Large intestine (tissue), 3 donors: ENCODE measurements at regions not wholly inside any gene's neighbourhood (a gene's known extent, or its start where the extent isn't known, plus 50 kb on each side); places are given as distances from the start of the nearest gene placed in this dataset.

ENCODE experiments used
- DNase-seq, 2 donors: peaks; one replicate each; pipeline versions ENCODE4 v3.0.0 to v3.0.0-alpha.2; 2013
- H3K27ac ChIP-seq: one replicate; pipeline ENCODE4 v1.5.1; 2013; ENCODE audit warnings: low read length
- H3K27me3 ChIP-seq: 2 replicates; pipeline ENCODE4 v1.6.1; 2013; ENCODE audit warnings: low read length; ENCODE audit not compliant: control insufficient read depth, insufficient read depth
- H3K36me3 ChIP-seq: 2 replicates; pipeline ENCODE4 v1.6.1; 2013; ENCODE audit warnings: low read length; ENCODE audit not compliant: control insufficient read depth, insufficient read depth
- H3K4me1 ChIP-seq: one replicate; pipeline ENCODE4 v1.6.1; 2013; ENCODE audit warnings: low read length; ENCODE audit not compliant: control insufficient read depth, insufficient read depth
- H3K4me3 ChIP-seq: one replicate; pipeline ENCODE4 v1.5.1; 2013; ENCODE audit warnings: low read length
- H3K9me3 ChIP-seq: one replicate; pipeline ENCODE4 v1.6.1; 2013; ENCODE audit warnings: mild to moderate bottlenecking, low read depth, low read length, moderate library complexity; ENCODE audit not compliant: control insufficient read depth
- WGBS: methylation state at CpG from one replicate; pipeline ENCODE4 v1.1.5; 2013; ENCODE audit warnings: low lambda C conversion rate; ENCODE audit not compliant: insufficient coverage; 5-methylcytosine and 5-hydroxymethylcytosine counted together

DNA sequence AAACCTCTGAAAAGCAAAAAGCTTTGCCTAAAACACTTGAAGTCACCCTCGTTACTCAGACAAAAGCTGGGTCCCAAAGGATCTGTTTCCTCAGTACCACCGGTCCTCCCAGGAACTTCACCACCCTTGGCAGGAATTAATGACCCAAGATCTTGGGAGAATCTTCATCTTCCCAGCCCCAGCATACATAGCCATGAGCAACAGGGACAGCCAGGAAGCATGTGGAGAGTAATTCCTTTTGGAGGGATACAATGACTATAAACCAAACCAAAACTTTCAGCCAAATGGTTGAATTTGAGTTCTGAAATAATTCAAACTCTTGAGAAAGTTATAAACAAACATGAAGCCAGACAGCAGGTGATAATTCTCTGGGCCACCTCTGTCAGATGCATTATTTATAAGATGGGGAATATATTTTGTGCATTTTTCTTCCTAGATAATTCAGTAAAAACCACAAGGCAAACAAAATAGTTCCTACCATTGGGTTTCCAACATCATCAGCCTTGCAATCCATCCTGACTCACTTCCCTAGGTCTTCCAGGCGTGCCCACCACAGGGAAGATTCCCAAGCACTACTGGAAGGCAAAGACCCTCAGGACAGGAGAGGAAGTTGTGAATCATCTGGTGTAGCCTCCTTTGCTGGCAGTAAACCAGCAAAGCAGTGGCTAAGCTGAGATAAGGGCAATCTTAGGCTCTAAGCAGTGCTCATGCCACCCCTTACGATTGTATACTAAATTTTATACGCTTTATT is 71.7 kb upstream of the DRD2 start:
- no peak overlapping the region for H3K4me3 ChIP-seq
- no peak for DNase-seq
- 60% methylated on average over 1 of the region's 5 CpGs for WGBS

DNA sequence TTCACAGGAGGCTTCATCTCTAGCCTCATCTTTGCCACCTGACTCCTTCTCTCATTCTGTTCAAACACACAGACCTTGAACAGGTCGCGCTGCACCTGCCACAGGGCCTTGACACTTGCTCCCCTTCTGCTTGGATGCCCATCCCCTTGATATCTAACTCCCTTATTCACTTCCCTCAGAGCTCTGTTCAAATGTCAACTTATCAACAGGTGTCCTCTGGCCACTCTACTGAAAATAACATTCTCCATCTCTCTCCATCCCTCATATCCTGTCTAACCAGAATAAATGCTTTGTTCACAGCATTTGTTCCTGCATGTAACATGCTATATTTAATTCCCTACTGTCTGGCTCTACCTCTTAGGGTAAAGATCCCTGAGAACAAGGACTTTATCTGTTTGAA is 67.2 kb upstream of the DRD2 start:
- no peak overlapping the region for H3K27ac ChIP-seq
- H3K4me3 ChIP-seq, result no peak overlapping the region
- no peaks in the 10 kb centered on the region for H3K9me3 ChIP-seq
- WGBS, result no CpG with 5 or more reads among the region's 2 CpGs
- peaks cover 2% of the 10 kb centered on the region for H3K4me1 ChIP-seq
- H3K36me3 ChIP-seq, result no peaks in the 10 kb centered on the region
- no peak for DNase-seq
- H3K27me3 ChIP-seq, result no peaks in the 10 kb centered on the region

More for the DNA sequence above, 71.7 kb upstream of the DRD2 start:
- H3K9me3 ChIP-seq, result no peaks in the 10 kb centered on the region
- no peaks in the 10 kb centered on the region for H3K4me1 ChIP-seq
- no peaks in the 10 kb centered on the region for H3K36me3 ChIP-seq
- H3K27ac ChIP-seq, result no peak overlapping the region
- no peaks in the 10 kb centered on the region for H3K27me3 ChIP-seq

DNA sequence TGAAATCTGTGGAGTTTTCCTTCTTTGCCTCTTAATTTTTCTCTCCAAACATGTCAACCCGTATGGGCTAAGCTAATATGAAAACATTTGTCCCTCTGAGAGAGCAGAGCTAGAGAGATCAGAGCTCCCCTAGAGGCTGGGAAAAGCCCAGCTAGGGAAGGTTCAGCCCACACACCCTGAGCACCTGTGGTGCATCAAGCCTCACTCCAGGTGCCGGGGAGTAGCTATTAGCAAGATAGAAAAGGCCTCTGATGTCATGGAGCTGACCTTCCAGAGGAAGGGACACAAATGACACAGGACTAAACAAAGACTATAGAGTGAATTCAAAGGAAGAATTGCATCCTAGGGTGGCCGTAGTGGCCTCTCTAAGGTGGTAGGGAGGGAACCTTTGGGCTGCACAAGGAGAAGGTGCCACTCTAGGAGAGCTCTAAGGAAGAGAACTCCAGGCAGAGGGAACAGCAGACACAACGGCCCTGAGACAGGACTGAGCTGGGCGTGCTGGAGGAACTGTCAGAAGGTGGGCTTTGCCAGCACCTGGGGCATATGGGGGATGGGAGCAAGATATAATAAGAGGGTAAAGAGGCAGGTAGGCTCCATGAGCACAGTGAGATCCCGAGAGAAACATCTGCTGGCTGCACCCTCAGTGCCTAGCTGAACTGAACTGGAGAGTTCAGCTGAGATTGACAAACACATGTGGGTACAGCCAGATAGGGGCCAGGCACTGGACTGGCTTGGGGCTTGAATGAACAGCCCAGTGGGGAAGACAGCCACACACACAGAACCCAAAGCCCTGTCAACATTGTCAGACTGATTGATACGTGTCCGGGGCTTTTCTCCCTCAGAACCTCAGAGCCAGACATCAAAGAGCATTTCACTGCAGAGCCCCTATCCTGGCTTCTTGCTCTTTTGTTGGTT is 65.5 kb upstream of the DRD2 start:
- Histone ChIP-seq H3K27me3 (no peaks in the 10 kb centered on the region), H3K36me3 (no peaks in the 10 kb centered on the region), H3K4me3 (no peak overlapping the region), H3K27ac (no peak overlapping the region), H3K9me3 (no peaks in the 10 kb centered on the region), H3K4me1 (peaks cover 2% of the 10 kb centered on the region)
- WGBS, result no CpG with 5 or more reads among the region's 8 CpGs
- no peak for DNase-seq

GRCh38 chr11:113538451-113539412 is 63.5 kb upstream of the DRD2 start:
- Histone ChIP-seq H3K27me3 (no peaks in the 10 kb centered on the region), H3K4me1 (peaks cover 2% of the 10 kb centered on the region), H3K9me3 (no peaks in the 10 kb centered on the region), H3K27ac (no peak overlapping the region), H3K4me3 (no peak overlapping the region), H3K36me3 (no peaks in the 10 kb centered on the region)
- WGBS, result no CpG with 5 or more reads among the region's 6 CpGs
- no peak for DNase-seq

GRCh38 chr11:113534625-113535024 is 59.4 kb upstream of the DRD2 start:
- peak; percentile 16 to 36 for DNase-seq
- WGBS, result 67% methylated on average over 2 of the region's 4 CpGs

GRCh38 chr11:113533425-113533698 is 58.2 kb upstream of the DRD2 start:
- Histone ChIP-seq H3K27me3 (no peaks in the 10 kb centered on the region), H3K36me3 (no peaks in the 10 kb centered on the region), H3K4me1 (peaks cover 18% of the 10 kb centered on the region), H3K4me3 (no peak overlapping the region), H3K9me3 (peaks cover 2% of the 10 kb centered on the region), H3K27ac (no peak overlapping the region)
- no peak for DNase-seq
- WGBS, result 100% methylated on average over 1 of the region's 4 CpGs

More at GRCh38 chr11:113534625-113535024, 59.4 kb upstream of the DRD2 start:
- peaks cover 2% of the 10 kb centered on the region for H3K9me3 ChIP-seq
- H3K4me1 ChIP-seq, result peaks cover 18% of the 10 kb centered on the region
- no peak overlapping the region for H3K27ac ChIP-seq
- H3K4me3 ChIP-seq, result no peak overlapping the region
- H3K27me3 ChIP-seq, result no peaks in the 10 kb centered on the region
- no peaks in the 10 kb centered on the region for H3K36me3 ChIP-seq

- Histone ChIP-seq H3K27me3 (no peaks in the 10 kb centered on the region), H3K4me3 (no peak overlapping the region), H3K4me1 (peaks cover 18% of the 10 kb centered on the region), H3K27ac (no peak overlapping the region), H3K36me3 (no peaks in the 10 kb centered on the region), H3K9me3 (peaks cover 2% of the 10 kb centered on the region)
- peak; percentile 71 to 75 for DNase-seq
- WGBS, result no CpG with 5 or more reads among the region's 9 CpGs
These were observed 57.7 kb upstream of the DRD2 start for GRCh38 chr11:113532697-113533424.

GRCh38 chr11:113531575-113532451 is 56.6 kb upstream of the DRD2 start:
- no peak overlapping the region for H3K4me3 ChIP-seq
- DNase-seq, result peak; percentile 72 to 89
- H3K27me3 ChIP-seq, result no peaks in the 10 kb centered on the region
- no CpG with 5 or more reads among the region's 8 CpGs for WGBS
- peaks cover 16% of the 10 kb centered on the region for H3K4me1 ChIP-seq
- H3K27ac ChIP-seq, result peak overlapping the region; percentile 82
- H3K9me3 ChIP-seq, result peaks cover 2% of the 10 kb centered on the region
- no peaks in the 10 kb centered on the region for H3K36me3 ChIP-seq

DNA sequence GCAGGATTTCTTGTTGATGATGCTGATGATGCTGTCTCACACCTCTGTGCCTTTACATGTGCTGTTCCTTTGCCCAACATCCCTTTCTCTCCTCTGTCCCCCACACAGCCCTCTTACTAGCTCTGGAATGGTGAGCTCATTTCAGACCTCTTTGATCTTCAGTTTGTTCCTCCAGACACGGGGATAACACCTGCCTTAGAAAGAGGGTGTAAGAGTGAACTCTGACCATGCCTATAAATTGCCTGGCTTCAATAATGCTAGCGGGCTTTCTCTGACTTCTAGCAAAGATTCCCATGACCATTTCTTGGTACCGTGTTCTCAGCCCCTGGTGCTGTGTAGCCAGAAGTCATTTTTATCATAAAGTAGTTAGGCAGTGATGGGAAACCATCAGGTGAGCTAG is 55.9 kb upstream of the DRD2 start:
- WGBS, result no CpG with 5 or more reads among the region's 3 CpGs
- peak; percentile 74 to 87 for DNase-seq

More for the DNA sequence above, 55.9 kb upstream of the DRD2 start:
- peaks cover 2% of the 10 kb centered on the region for H3K9me3 ChIP-seq
- H3K27ac ChIP-seq, result peak overlapping the region; percentile 82
- no peak overlapping the region for H3K4me3 ChIP-seq
- H3K4me1 ChIP-seq, result peaks cover 16% of the 10 kb centered on the region
- H3K27me3 ChIP-seq, result no peaks in the 10 kb centered on the region
- no peaks in the 10 kb centered on the region for H3K36me3 ChIP-seq
